ENCODE measurements at regions not wholly inside any gene's neighbourhood (a gene's known extent, or its start where the extent isn't known, plus 50 kb on each side); places are given as distances from the start of the nearest gene placed in this dataset.

GRCh38 chr4:57249083-57249482 lies 138.9 kb upstream of the IGFBP7 start:
- DNase-seq (ENCODE audit: low spot score) (no peak), ATAC-seq (ENCODE audit: low FRiP score) (peak; percentile 96)
- no peak for TF ChIP-seq CTCF (IDR thresholded peaks at IDR 0.05)

GRCh38 chr4:57243076-57243475 lies 132.9 kb upstream of the IGFBP7 start:
- TF ChIP-seq CTCF (IDR thresholded peaks at IDR 0.05) = no peak

GRCh38 chr4:57234252-57234775 lies 124.1 kb upstream of the IGFBP7 start:
- ATAC-seq (ENCODE audit: low FRiP score) = no peak
- TF ChIP-seq CTCF (IDR thresholded peaks at IDR 0.05) = no peak
- no peak for DNase-seq (ENCODE audit: low spot score)

More at GRCh38 chr4:57243076-57243475, 132.9 kb upstream of the IGFBP7 start:
- no peak for ATAC-seq (ENCODE audit: low FRiP score)
- no peak for DNase-seq (ENCODE audit: low spot score)

- ATAC-seq (ENCODE audit: low FRiP score) (no peak), DNase-seq (ENCODE audit: low spot score) (no peak)
- TF ChIP-seq CTCF (IDR thresholded peaks at IDR 0.05) = no peak
These were observed 123.2 kb upstream of the IGFBP7 start for GRCh38 chr4:57233386-57233785.

- TF ChIP-seq CTCF (IDR thresholded peaks at IDR 0.05) = no peak
- DNase-seq (ENCODE audit: low spot score) (no peak), ATAC-seq (ENCODE audit: low FRiP score) (peak; percentile 77)
These were observed 121.6 kb upstream of the IGFBP7 start for GRCh38 chr4:57231781-57232180.

GRCh38 chr4:57220734-57221133 lies 110.5 kb upstream of the IGFBP7 start:
- no peak for ATAC-seq (ENCODE audit: low FRiP score)
- TF ChIP-seq CTCF (IDR thresholded peaks at IDR 0.05) = no peak
- no peak for DNase-seq (ENCODE audit: low spot score)

GRCh38 chr4:57220172-57220571 lies 110.0 kb upstream of the IGFBP7 start:
- no peak for TF ChIP-seq CTCF (IDR thresholded peaks at IDR 0.05)
- ATAC-seq (ENCODE audit: low FRiP score) (no peak), DNase-seq (ENCODE audit: low spot score) (no peak)

Measured in omental fat pad (tissue), 3 donors.